CD4-positive, alpha-beta T cell treated with Interleukin-4 for 4 hours (primary cell): ENCODE measurements at regions not wholly inside any gene's neighbourhood (a gene's known extent, or its start where the extent isn't known, plus 50 kb on each side); places are given as distances from the start of the nearest gene placed in this dataset.

Experiments
- DNase-seq: peaks from one replicate; pipeline ENCODE4 v3.0.0-alpha.2; 2020

DNA sequence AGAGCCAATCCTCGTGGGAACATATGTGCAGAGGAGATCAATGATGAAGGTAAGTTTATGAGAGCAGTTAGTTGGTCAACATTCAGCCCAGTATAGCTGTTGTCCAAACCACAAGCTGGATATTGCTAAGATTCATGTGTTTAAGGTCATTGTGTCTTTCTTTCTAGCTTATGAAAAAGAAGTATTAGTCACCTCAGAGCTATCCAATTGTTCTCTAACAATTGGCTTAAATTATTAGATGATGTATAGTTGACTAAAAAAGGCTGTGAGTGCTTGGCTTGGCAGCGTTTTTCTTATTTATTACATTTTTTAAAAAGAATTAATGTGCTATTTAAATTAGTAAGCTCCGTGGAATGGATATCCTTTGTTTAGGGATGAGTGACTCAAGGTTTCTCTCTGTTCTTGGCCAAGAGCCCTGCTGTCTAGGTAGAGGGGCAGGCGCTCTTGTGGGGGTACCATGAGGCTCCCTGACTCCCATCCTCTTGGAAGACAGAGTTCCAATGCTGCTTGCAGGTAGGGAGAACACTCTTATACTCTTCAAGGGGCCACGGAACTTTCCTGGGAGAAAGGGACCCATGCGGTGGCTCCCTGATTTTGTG, 487.4 kb downstream of the IRX1 start:
- no peak for DNase-seq

DNA sequence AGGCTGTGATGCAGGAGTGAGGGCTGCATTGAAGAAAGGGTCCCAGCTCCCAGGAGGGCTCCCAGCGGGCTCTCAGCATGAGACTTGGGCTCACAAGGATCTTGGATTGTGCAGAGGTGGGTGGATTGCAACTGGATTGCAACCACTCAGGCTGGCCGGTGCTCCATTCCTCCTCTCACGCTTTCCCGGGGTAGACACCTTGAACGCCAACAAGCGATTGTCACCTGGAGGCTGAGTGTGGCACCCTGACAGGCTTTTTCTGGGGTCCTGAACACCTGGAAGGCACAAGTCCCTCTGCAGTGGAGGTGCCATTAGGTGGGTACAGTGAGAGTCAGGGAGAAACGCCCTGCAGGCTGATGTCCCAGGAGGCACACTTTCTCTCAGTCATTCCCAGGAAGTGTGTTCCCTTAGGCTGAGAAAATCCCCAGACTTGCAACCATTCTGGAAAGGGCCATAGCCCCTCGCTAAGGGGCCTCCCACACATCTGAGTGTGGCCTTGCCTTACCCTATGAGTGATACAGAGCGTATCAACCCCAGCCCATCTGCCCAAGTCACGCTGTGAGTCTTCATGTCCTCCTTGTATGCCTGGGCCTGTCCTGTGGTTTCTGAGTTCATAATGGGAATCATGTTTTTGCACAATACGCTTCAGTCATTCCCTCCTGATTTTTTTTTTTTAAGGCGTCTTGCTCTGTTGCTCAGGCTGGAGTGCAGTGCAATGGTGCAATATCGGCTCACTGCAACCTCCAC, 488.1 kb downstream of the IRX1 start:
- DNase-seq = no peak

DNA sequence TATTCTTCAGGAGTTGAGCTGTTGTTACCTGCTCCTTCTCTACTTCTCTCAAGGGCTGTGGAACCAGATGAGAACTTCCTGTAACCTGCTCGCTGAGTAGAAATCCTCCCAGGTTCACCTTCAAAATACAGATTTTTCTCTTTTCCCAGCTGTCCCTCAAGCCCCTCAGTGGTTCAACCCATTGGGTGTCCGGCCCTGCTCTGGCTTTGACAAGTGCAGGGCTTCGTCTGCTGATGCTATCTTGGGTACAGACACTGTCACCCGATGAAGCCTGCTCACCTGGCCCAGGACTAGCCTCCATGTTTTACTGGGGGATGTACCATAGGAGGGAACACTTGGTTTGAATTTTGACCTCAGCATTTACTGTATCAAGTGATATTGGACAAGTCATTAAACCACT, 490.4 kb downstream of the IRX1 start:
- no peak for DNase-seq

DNA sequence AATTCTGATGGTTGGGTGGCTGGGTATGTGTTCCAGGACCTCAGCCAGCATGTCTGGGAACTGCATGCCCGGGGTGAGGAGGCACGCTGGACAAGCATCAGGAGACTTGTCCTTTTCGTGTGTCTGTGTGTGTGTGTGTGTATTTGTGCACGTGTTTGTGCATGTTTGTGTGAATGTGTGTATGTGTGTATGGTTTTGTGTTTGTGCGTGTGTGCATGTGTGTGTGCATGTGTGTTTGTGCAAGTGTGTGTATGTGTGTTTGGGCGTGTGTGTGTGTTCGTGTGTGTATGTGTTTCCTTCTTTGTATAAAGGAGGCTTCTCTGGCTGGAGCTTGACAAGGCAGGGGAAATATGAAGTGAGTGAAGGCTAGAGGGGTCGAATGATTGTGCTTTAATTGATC, 491.5 kb downstream of the IRX1 start:
- no peak for DNase-seq

DNA sequence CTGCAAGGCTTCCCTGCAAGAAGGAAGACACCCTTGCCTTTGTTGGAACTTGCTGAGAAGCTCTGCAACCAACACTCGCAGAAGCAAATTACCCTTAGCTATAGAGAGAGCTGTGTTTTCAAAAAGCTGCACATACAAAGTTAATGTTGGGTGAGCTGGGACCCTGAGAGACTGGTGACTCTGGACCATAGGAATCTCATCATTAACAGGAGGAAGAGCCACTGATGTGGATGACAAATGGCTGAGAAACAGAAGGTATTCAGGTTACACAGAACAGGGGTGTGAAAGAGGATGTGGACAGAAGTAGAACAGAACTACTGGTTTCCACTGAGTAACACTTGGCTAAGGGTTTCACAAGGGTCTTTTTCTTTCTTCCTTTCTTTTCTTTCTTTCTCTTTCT, 493.5 kb downstream of the IRX1 start:
- no peak for DNase-seq

DNA sequence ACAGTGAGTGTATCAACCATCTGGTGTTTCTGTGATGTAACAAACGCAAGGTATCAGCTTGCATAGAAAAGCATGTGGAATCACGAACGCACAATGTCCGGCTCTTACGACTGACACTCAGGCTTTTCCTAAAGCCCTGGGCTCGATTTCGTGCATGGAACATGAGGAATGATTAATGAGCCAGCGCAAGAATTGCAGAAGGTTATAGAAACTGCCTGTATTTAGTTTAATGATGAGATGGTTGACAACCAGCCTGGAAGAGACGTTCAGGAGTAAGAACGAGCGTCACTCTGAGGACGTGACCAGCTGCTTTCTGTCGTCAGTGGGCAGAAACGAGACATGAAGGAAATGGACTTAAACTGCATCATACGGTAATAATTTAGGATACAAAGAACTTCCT, 497.6 kb downstream of the IRX1 start:
- no peak for DNase-seq

DNA sequence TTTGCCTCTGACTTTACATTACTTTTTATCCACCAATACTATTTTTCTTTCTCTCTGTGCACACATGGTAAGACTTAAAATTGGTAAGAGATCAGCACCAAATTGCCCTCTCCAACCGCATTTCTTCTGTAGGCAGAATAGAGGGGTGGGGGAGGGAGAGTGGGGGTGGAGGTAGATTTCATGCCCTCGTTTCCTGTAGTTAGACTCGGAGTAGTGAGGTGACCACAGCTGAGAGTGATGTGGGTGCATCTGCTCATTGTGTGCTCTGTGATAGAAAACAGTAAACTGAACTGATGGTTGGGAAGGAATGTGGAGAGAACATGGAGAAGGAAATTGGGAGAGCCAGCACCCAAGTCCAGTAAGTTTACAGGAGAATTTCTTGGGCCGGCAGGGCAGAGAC, 498.3 kb downstream of the IRX1 start:
- DNase-seq = no peak

DNA sequence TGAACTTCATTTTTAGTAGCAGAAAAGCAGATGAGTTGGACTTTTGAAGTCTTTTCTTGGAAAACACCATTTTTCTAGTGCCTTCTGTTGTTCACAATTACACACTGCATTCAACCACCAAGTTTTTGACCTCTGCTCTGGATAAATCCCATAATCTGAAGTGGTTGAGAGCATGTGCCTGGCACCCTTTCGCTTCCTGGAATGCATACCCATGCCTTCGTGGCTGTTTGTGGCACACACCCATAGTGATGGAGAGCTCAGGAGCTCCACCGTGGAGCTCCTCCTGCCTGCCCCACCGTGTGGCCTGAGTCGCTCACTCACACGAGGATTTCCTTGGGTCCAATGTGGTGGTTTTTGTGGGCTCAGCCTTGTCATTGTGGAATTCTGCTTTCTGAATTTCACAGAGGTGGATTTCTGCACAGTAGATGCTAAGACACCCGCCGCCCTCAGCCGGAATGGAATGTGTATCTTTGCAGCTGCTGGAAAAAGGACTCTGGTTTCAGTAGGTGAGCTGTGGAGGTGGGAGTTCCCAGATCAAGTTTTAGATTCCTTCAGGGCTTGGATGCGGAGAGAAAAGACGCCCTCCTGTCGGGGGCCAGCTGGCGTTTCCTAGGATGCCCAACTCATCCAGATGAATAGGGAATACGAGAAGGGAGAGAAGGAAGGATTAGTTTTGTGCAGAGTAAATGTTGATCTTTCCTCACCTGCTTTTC, 500.4 kb downstream of the IRX1 start:
- no peak for DNase-seq

DNA sequence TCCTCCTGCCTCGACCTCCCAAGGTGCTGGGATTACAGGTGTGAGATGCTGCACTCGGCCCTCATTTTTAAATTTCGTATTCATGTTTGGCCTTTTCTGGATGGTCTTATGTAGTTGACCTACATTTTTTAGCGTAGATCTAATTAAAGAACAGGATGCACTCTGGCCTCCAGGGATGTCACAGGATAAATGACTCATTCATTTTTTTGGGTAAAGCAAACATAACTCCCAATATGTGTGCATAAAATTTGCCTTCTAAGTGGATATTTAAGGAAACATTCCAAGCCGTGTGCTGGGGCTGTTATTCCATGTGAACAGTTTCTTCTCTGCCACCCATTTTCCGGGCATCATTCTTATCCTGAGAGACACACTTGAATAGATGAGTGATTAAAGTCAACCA, 501.6 kb downstream of the IRX1 start:
- no peak for DNase-seq

DNA sequence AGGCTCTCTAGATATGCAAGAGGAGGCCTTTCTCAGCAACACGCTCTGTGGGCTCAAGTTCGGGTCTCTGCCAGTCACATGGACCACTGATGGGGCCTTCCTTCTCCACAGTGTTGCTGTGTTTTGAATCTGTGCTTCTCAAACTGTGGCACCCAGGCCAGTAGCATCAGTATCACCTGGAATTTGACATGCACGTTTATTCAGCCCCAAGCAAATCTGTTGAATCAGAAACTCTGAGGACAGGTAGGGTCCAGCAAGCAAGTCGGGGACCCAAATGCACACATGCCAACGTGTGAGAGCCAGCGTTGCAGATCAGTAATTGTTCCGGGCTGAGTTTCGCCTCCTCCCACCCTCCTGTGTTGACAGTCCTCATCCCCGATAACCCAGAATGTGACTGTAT, 502.6 kb downstream of the IRX1 start:
- no peak for DNase-seq

DNA sequence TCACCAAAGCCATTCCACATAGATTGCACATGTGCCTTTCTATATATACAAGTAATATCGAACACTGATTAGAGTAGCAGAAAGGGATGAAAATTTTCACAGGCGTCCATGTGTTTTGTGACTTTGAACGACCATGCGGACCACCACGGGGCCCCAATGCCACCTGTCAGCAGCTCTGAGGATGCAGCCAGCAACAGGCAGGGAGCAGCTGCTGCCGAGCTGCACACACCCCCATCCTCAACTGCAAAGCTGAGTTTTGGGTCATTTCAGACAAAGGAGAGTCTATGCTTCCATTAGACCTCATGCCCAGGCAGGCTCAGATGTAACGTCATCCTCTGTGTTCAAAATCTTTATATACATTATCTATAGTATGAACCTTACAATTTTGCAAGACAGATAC, 503.8 kb downstream of the IRX1 start:
- no peak for DNase-seq

DNA sequence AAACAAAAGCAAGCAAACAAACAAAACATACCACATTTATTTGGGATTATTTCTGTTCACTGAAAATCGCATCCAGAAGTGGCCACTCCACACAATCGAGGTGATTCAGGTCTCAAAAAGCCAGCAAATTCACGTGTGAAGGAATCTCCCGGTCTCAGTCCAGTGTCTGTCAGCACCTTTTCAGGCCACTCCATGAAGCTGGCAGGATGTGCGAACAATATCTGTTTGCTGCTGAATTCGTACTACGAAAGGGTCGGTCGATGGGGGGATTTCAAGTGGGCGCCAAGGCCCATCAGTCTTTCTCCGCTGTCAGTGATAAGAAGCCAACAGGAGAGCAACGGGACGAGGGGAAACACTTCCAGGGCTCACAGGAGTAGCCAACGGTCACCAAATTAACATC, 505.1 kb downstream of the IRX1 start:
- no peak for DNase-seq

DNA sequence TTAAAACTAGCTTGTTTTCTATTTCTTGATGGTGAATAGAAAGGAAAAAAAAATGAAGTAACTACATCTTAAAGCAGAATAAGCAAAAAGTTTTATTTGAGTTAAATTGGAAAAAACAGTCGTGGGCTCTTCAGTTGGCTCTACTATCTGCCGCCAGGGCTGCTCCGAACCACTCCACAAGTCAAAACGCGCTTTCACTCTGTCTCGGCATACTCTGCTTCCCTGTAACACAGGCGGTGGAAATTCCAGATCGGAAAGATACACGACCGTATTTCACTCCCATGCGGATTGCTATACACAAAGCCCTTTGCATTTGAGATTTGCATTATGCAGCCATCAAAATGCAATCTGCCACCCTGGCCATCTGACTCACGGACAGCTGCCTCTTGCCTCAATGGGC, 505.6 kb downstream of the IRX1 start:
- no peak for DNase-seq

DNA sequence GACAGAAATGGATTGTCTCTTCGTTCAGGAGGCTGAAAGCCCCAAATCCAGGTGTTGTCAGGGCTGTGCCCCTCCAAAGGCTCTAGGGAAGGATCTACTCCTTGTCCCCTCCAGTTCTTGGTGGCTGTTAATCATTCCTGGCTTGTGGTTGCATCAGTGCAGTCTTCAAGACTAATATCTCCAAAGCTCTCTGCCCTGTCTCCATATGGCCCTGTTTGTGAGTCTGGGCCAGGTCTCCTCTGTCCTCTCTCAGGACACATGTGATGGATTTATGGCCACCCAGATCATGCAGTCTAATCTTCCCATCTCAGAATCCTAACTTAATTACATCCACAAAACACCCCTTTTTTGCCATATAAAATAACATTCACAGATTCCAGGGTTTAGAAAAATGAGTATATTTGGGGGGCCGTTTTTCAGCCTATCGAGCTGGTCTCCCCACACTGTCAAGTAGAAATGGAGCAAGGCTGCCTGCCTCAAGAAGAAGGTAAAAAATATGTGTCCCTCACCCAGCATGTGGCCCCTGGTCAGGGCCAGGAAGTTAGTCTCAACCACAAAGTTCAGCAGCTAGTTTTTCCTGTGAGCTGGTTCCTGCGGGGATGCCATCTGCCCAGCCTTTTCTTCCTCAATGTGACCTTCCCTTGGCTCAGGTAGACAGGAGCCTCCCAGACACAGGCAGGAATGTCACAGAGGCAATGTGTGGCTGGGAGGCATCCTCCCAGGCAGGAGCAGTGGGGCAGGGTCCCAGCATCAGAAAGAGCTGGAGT, 509.4 kb downstream of the IRX1 start:
- DNase-seq = no peak

DNA sequence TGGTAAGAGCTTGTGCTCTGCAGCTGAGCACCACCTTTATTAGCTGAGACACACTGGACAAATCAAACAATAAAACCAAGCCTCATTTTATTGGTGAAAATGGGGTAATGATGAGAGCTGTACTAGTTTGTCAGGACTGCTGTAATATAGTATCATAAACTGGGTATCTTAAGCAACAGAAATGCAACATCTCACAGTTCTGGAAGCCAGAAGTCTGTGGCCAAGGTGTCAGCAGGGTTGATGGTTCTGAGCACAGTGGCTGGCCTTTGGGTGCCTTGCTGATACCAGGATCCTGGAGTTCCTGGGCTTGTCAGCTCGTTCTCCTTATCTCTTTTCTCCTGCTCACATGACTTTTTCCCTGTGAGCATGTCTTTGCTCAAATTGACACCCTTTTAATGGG, 513.1 kb downstream of the IRX1 start:
- DNase-seq = no peak

DNA sequence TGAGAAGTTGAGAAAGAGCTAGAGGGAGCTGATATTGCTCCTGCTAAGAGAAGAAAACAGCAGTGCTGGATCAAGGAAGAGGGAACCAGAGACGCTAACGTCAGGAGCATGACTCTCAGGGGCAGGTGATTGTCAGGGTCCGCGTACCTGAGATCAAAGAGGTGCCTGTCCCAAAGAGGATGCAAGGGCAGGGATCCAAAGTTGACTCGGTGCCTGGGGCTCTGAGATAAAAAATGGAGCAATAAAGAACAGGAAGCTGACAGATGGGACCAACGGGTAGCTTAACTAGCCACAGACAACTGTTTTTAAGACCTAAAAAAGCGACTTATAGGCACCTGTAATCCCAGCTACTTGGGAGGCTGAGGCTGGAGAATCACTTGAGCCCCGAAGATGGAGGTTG, 517.8 kb downstream of the IRX1 start:
- DNase-seq = no peak

DNA sequence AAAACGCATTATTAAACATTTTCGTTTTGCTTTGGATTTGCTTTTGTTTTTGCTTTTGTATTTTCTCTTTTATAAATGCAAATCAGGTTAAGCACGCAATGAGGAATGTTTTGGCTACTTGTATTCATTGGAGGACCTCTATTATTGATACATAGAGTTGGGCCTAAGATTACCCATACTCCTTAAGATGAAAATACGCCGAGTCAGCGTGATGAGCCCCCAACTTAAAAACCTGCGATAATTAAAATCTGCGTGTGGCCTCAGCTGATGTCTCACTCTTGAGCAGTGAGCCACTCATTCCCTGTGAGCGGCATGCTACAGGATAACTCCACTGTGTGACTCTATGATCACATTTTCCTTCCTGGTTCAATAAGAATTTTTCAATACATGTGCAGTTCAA, 518.3 kb downstream of the IRX1 start:
- DNase-seq = no peak

DNA sequence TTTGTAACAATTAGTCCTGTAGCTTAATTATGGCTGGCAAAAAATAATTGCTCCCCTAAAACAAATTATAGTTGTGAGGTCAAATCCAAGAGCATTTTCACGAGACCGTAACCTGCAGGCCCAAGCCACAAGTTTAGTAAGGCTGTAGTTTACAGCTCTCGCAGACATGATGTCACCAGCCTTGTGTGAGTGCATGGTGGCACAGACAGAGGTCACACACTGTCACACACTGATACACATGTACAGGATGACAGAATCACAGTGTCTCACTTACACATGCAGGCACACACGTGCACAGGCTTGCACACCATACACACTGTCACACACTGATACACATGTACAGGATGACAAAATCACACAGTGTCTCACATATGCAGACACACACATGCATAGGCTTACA, 518.8 kb downstream of the IRX1 start:
- no peak for DNase-seq

DNA sequence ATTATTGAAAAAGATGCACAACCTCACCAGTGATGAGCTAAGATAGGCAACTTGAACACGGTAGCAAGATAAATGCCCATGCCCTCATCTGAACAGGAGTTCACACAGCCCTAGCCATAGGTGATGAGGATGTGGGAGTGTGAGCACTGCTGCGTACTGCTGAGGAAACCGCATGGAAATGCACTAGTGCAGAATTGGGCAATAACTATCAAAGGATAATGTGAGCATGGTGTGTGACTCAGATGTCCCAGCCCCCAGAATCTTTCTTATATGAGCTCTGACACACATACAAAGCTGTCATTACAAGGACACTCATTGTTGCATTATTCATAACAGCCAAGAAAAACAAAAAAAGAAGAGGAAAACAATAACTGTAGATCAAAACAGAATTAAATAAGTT, 521.2 kb downstream of the IRX1 start:
- no peak for DNase-seq

DNA sequence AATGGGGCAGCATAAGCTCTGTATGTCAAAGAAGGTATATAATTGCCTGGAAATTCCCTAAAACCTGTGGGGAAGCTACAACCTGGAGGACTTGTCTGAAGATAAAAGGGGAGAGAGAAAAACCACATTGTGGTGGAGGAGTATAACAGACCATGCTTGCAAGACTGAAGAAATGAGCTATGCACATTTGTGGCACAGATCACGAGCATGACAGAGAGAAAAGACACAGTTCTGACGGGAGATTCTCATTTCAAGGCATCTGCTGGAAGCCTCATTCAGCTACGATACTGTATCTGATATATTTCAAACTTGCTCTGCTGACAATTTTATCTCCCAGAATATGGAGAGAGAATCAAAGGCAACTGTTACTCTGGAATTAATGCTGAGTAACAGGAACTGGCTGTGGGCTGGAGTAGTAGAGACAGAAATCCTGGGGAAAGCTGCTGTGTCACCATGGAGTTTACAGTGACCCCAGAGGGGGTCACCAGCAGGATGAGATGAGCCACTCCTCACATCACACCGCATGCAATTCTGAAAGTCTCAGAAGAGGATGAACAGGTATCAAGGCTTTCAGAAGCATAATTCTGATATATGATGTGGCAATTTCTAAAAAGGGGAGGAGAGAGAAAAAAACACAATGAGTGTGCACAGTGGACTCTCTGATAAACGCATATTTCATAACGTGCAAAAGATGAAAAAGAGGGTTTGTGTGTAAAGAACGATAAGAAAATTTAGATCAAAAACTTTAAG, 528.8 kb downstream of the IRX1 start:
- DNase-seq = no peak

DNA sequence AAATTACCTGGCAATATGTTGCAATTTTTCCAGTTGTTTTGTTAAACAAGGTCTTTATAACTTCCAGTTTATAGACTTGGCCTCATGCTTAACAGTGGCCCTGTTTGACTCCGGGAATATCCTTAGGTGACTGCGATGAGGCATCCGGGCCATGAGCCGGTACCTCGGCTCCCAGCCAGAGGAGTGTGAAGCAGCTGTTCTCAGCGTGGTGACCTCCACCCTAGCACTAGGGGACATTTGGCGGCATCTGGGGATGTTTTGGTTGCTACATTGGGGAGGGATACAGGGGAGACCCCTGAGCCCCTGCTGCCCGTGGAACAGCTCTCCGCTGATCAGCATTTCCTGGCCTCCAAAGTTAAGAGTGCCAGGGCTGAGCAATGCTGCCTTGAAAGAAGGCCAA, 533.4 kb downstream of the IRX1 start:
- DNase-seq = no peak

DNA sequence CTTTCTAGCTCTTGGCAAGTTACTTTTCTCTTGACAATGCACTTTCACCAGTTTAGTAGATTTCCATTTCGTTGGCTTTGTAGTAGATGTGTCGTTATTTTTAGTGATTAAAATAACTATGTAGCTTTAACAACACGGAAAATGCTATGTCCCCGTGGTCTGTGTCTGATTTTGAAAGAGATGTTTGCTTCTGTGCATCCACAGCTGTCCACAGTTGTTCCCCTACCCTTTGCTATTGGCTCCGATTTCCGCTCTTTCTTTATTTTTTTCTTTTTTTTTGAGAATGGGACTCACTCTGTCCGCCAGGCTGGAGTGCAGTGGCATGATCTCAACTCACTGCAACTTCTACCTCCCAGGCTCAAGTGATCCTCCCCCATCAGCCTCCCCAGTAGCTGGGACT, 533.9 kb downstream of the IRX1 start:
- no peak for DNase-seq

DNA sequence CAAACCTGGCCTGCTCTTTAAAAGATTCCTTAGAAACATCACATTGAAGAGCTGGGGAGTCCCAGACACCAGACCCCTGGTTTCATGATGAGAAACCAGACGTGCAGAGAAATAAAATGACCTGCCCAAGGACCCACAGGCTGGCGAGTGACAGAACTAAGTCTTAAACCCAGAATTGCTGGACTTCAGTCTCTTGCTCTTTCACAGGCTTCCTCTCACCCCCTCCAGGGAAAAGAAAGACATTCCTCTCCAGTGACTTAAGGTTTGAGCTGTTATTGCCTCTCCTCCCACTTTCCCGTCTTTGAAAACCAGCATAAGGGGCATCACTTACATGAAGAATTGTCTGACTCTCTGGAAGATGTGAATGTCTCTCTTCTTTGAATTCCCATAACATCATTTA, 535.2 kb downstream of the IRX1 start:
- no peak for DNase-seq
